Liver (tissue), 8 donors: ENCODE measurements at regions not wholly inside any gene's neighbourhood (a gene's known extent, or its start where the extent isn't known, plus 50 kb on each side); places are given as distances from the start of the nearest gene placed in this dataset.

Source experiments
- DNase-seq: peaks from one replicate; pipeline ENCODE4 v3.0.0-alpha.2; 2017; ENCODE audit warnings: low spot score
- H3K27ac ChIP-seq, 2 donors: one replicate each; pipeline ENCODE4 v1.7.0; 2013; ENCODE audit warnings: inconsistent platforms in 2 of 2, low read length in 2 of 2, control low read depth in 1 of 2, low read depth in 1 of 2, mild to moderate bottlenecking in 1 of 2
- H3K27me3 ChIP-seq, 4 donors: one replicate each; pipeline versions ENCODE4 v1.6.1 to v1.7.0; 2013; ENCODE audit warnings: low read length in 3 of 4, inconsistent platforms in 1 of 4, mild to moderate bottlenecking in 1 of 4, moderate library complexity in 1 of 4; ENCODE audit not compliant: control insufficient read depth in 4 of 4, insufficient read depth in 4 of 4
- H3K36me3 ChIP-seq, 4 donors: one replicate each; pipeline versions ENCODE4 v1.6.1 to v1.7.0; 2013; ENCODE audit warnings: low read length in 3 of 4, mild to moderate bottlenecking in 3 of 4, low read depth in 1 of 4, moderate library complexity in 1 of 4; ENCODE audit not compliant: control insufficient read depth in 4 of 4, insufficient read depth in 3 of 4
- H3K4me1 ChIP-seq, 4 donors: one replicate each; pipeline versions ENCODE4 v1.6.1 to v1.7.0; 2013; ENCODE audit warnings: low read length in 3 of 4, mild to moderate bottlenecking in 3 of 4, moderate library complexity in 1 of 4; ENCODE audit not compliant: control insufficient read depth in 4 of 4, insufficient read depth in 4 of 4
- H3K4me3 ChIP-seq, 3 donors: one replicate each; pipeline versions ENCODE4 v1.6.1 to v1.7.0; 2013; ENCODE audit warnings: low read length in 3 of 3, control low read depth in 1 of 3, low read depth in 1 of 3, mild to moderate bottlenecking in 1 of 3
- H3K9ac ChIP-seq, 2 donors: one replicate each; pipeline ENCODE4 v1.7.0; 2013; ENCODE audit warnings: low read length in 2 of 2, mild to moderate bottlenecking in 2 of 2, moderate library complexity in 2 of 2, control low read depth in 1 of 2, low read depth in 1 of 2
- H3K9me3 ChIP-seq, 4 donors: one replicate each; pipeline versions ENCODE4 v1.6.1 to v1.7.0; 2013; ENCODE audit warnings: low read length in 3 of 4; ENCODE audit not compliant: control insufficient read depth in 4 of 4
- ATF3 ChIP-seq: IDR thresholded peaks from 2 replicates; pipeline ENCODE4 v1.6.1; 2016; ENCODE audit warnings: antibody characterized with exemption
- CTCF ChIP-seq: fragments of 150-350 bp; IDR thresholded peaks from 2 replicates; pipeline ENCODE4 v1.5.1; 2017; ENCODE audit warnings: improper control_type of control experiment, low read depth, low read length; ENCODE audit not compliant: missing input control
- EGR1 ChIP-seq, 2 donors: IDR thresholded peaks; 2 replicates each; pipeline ENCODE4 v1.6.1; 2016 to 2018; ENCODE audit warnings: antibody characterized with exemption in 2 of 2, low read depth in 2 of 2
- FOXA1 ChIP-seq: IDR thresholded peaks from 2 replicates; pipeline ENCODE4 v1.6.1; 2016; ENCODE audit warnings: antibody characterized with exemption
- FOXA2 ChIP-seq: IDR thresholded peaks from 2 replicates; pipeline ENCODE4 v1.6.1; 2016; ENCODE audit warnings: antibody characterized with exemption
- GABPA ChIP-seq, 2 donors: IDR thresholded peaks in 1 of 2; conservative IDR thresholded peaks in 1 of 2; 2 replicates each; pipeline ENCODE4 v1.6.1; 2016; ENCODE audit warnings: antibody characterized with exemption in 2 of 2, mild to moderate bottlenecking in 1 of 2, moderate library complexity in 1 of 2
- HNF4A ChIP-seq, 2 donors: conservative IDR thresholded peaks; 2 replicates each; pipeline ENCODE4 v1.6.1; 2016; ENCODE audit warnings: antibody characterized with exemption in 2 of 2, mild to moderate bottlenecking in 2 of 2
- HNF4G ChIP-seq: IDR thresholded peaks from 2 replicates; pipeline ENCODE4 v1.6.1; 2016; ENCODE audit warnings: antibody characterized with exemption
- JUND ChIP-seq, 2 donors: IDR thresholded peaks; 2 replicates each; pipeline ENCODE4 v1.6.1; 2016; ENCODE audit warnings: antibody characterized with exemption in 2 of 2
- MAX ChIP-seq: IDR thresholded peaks from 2 replicates; pipeline ENCODE4 v1.6.1; 2016; ENCODE audit warnings: antibody characterized with exemption
- NR2F2 ChIP-seq: IDR thresholded peaks from 2 replicates; pipeline ENCODE4 v1.6.1; 2016; ENCODE audit warnings: antibody characterized with exemption
- RAD21 ChIP-seq, 2 donors: IDR thresholded peaks; 2 replicates each; pipeline ENCODE4 v1.6.1; 2016; ENCODE audit warnings: antibody characterized with exemption in 2 of 2, mild to moderate bottlenecking in 2 of 2
- REST ChIP-seq: IDR thresholded peaks from 2 replicates; pipeline ENCODE4 v1.6.1; 2016; ENCODE audit warnings: antibody characterized with exemption, mild to moderate bottlenecking
- RXRA ChIP-seq, 2 donors: IDR thresholded peaks; 2 replicates each; pipeline ENCODE4 v1.6.1; 2017 to 2018; ENCODE audit warnings: antibody characterized with exemption in 2 of 2, mild to moderate bottlenecking in 1 of 2
- SP1 ChIP-seq: IDR thresholded peaks from 2 replicates; pipeline ENCODE4 v1.6.1; 2018; ENCODE audit warnings: antibody characterized with exemption, mild to moderate bottlenecking
- TAF1 ChIP-seq: conservative IDR thresholded peaks from 2 replicates; pipeline ENCODE4 v1.6.1; 2016; ENCODE audit warnings: antibody characterized with exemption, mild to moderate bottlenecking
- YY1 ChIP-seq: IDR thresholded peaks from 2 replicates; pipeline ENCODE4 v1.6.1; 2016; ENCODE audit warnings: antibody characterized with exemption, mild to moderate bottlenecking
- ZBTB33 ChIP-seq: IDR thresholded peaks from 2 replicates; pipeline ENCODE4 v1.6.1; 2016; ENCODE audit warnings: antibody characterized with exemption
- WGBS: extraction: QIAGEN DNeasy Blood & Tissue Kit; methylation state at CpG from one replicate; pipeline ENCODE4 v1.1.7; 2013; 5-methylcytosine and 5-hydroxymethylcytosine counted together
- donor health status: healthy.
- donor health status: healthy.
- donor health status: healthy.
- donor health status: healthy.
- donor health status: healthy.

GRCh38 chr2:6237039-6237660, 545.0 kb downstream of the SOX11 start:
- no peak for DNase-seq
- Histone ChIP-seq H3K4me1 (no peaks in the 10 kb centered on the region), H3K4me3 (no peak overlapping the region), H3K27me3 (peaks cover 0 to 3% (median 0%) of the 10 kb centered on the region in 4 donors), H3K27ac (no peak overlapping the region), H3K9ac (no peak overlapping the region), H3K9me3 (no peaks in the 10 kb centered on the region), H3K36me3 (no peaks in the 10 kb centered on the region)
- TF ChIP-seq ZBTB33, result no peak
- no peak for TF ChIP-seq NR2F2
- no peak for TF ChIP-seq FOXA1
- TF ChIP-seq CTCF, result no peak
- TF ChIP-seq RAD21 (IDR thresholded peaks at IDR 0.05), result no peak
- TF ChIP-seq REST, result no peak
- TF ChIP-seq TAF1, result no peak
- TF ChIP-seq JUND (IDR thresholded peaks at IDR 0.05), result no peak
- no peak for TF ChIP-seq MAX
- TF ChIP-seq HNF4G, result no peak
- TF ChIP-seq ATF3, result no peak
- TF ChIP-seq EGR1 (IDR thresholded peaks at IDR 0.05; ENCODE audit: low read depth in 2 of 2), result no peak
- no peak for TF ChIP-seq SP1
- TF ChIP-seq HNF4A (conservative IDR thresholded peaks at IDR 0.05), result no peak
- TF ChIP-seq FOXA2, result no peak
- TF ChIP-seq YY1, result no peak
- no peak for TF ChIP-seq RXRA (IDR thresholded peaks at IDR 0.05)
- no peak for TF ChIP-seq GABPA (IDR thresholded peaks at IDR 0.05 in 1 of 2, conservative IDR thresholded peaks at IDR 0.05 in 1 of 2)
- WGBS, result 89% methylated on average over 8 of the region's 8 CpGs
